Heart right ventricle (tissue), 16 donors: ENCODE measurements at regions not wholly inside any gene's neighbourhood (a gene's known extent, or its start where the extent isn't known, plus 50 kb on each side); places are given as distances from the start of the nearest gene placed in this dataset.

Experiments
- ATAC-seq, 8 donors: fragments of 200-7000 bp; cut with Tn5 transposase; one replicate each; pipeline ENCODE4 v1.9.1; 2020; ENCODE audit warnings: mild to moderate bottlenecking in 8 of 8, moderate library complexity in 8 of 8, moderate number of reproducible peaks in 1 of 8
- DNase-seq, 2 donors: peaks; one replicate each; pipeline ENCODE4 v3.0.0-alpha.2; 2020
- H3K27ac ChIP-seq, 10 donors: fragments of 200-600 bp; sonication (generic) in 2 of 10; one replicate each; pipeline versions ENCODE4 v1.5.0 to v1.8.0; 2020 to 2022; ENCODE audit warnings: mild to moderate bottlenecking in 3 of 10
- H3K27me3 ChIP-seq, 7 donors: fragments of 200-600 bp; one replicate each; pipeline ENCODE4 v1.8.0; 2021 to 2022; ENCODE audit warnings: mild to moderate bottlenecking in 2 of 7
- H3K36me3 ChIP-seq, 9 donors: fragments of 200-600 bp; sonication (generic) in 1 of 9; one replicate each; pipeline versions ENCODE4 v1.5.0 to v1.8.0; 2020 to 2022; ENCODE audit warnings: mild to moderate bottlenecking in 2 of 9
- H3K4me1 ChIP-seq, 9 donors: fragments of 200-600 bp; sonication (generic) in 1 of 9; one replicate each; pipeline versions ENCODE4 v1.5.0 to v1.8.0; 2020 to 2022; ENCODE audit warnings: mild to moderate bottlenecking in 4 of 9
- H3K4me3 ChIP-seq, 10 donors: fragments of 200-600 bp; sonication (generic) in 2 of 10; one replicate each; pipeline versions ENCODE4 v1.5.0 to v1.8.0; 2020 to 2022; ENCODE audit warnings: mild to moderate bottlenecking in 7 of 10, moderate library complexity in 2 of 10
- H3K9me3 ChIP-seq, 11 donors: fragments of 200-600 bp in 10 of 11; sonication (generic) in 2 of 11; one replicate each; pipeline versions ENCODE4 v1.5.0 to v1.8.0; 2013 to 2022; ENCODE audit warnings: mild to moderate bottlenecking in 2 of 11, control low read depth in 1 of 11, moderate library complexity in 1 of 11
- WGBS, 2 donors: extraction: QIAGEN DNeasy Blood & Tissue Kit; methylation state at CpG; one replicate each; pipeline ENCODE4 v1.1.7; 2013; ENCODE audit warnings: inconsistent platforms in 1 of 2; 5-methylcytosine and 5-hydroxymethylcytosine counted together
- intact Hi-C, 10 donors: fragments of 100-400 bp; cut with DNase I; formaldehyde crosslinking; loops; one replicate each; pipeline versions ENCODE4 v1.11.1 to v1.14.2; 2022
- TF ChIP-seq, protein P1 (sequence below), 9 donors: fragments of 200-600 bp; sonication (generic) in 2 of 9; IDR thresholded peaks; one replicate each; pipeline versions ENCODE4 v1.5.0 to v1.8.0; 2021 to 2022; ENCODE audit warnings: antibody characterized with exemption in 9 of 9, mild to moderate bottlenecking in 5 of 9, moderate library complexity in 1 of 9
- donor health status: Arrhythmogenic right ventricular cardiomyopathy.
- donor health status: ischemic (EF 13 %, LVEDD 7.1; RV severe dilation, severe dysfunction).
- donor health status: healthy with polysubstance abuse.
- donor health status: DM: no; HTN: yes; CAD: no.
- donor health status: DM: no; HTN: no; CAD: no.
- donor health status: ischemic (EF 25% LVEDD 6.9; RV normal size, moderate dysfunction).
- donor health status: ischemic (EF 25% LVEDD 5.7; RV mildly dilated, moderate dysfunction).
- donor health status: healthy.
- donor health status: DM: yes; HTN: yes; CAD: no.
- donor health status: Ischemic cardiomyopathy.
- donor health status: ischemic (EF 35%, LVEDD 5.7; RV mildly dilated, moderate dysfunction).
- donor health status: nonischemic (EF 11% LVEDD 7.7; RV severe dilation, severe dysfunction).
- donor health status: DM: yes; HTN: yes; CAD: no.
- donor health status: PGD.
- donor health status: ischemic (EF 29% LVEDD 5.4; RV normal size, mild dysfunction).
- donor health status: nonischemic (EF 23%, LVEDD 6.1; RV moderate dilation, normal function).

DNA sequence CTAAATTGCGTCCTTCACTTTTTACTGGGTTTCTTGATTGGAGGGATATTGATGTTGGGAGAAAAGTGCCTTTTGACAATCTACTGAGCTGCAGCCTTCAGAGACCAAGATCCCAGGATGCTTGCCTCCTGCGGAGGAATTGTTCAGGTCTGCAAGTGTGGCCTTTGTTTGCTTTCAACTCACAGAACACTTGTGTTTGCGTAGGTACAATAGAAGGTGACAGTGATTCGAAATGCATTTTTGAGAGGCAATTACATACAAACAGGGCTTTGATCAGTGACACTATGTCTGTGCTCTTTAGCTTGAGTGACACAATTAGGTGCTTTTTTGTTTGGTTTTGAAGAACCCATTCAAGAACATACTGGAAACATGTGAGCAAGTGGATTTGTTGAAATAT lies 600.6 kb downstream of the QKI start:
- H3K9me3 ChIP-seq, result no peaks in the 10 kb centered on the region
- 95 to 97% methylated on average over 4 of the region's 4 CpGs for WGBS, 2 donors
- H3K27ac ChIP-seq, result no peak overlapping the region
- TF ChIP-seq, protein P1, sequence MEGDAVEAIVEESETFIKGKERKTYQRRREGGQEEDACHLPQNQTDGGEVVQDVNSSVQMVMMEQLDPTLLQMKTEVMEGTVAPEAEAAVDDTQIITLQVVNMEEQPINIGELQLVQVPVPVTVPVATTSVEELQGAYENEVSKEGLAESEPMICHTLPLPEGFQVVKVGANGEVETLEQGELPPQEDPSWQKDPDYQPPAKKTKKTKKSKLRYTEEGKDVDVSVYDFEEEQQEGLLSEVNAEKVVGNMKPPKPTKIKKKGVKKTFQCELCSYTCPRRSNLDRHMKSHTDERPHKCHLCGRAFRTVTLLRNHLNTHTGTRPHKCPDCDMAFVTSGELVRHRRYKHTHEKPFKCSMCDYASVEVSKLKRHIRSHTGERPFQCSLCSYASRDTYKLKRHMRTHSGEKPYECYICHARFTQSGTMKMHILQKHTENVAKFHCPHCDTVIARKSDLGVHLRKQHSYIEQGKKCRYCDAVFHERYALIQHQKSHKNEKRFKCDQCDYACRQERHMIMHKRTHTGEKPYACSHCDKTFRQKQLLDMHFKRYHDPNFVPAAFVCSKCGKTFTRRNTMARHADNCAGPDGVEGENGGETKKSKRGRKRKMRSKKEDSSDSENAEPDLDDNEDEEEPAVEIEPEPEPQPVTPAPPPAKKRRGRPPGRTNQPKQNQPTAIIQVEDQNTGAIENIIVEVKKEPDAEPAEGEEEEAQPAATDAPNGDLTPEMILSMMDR (IDR thresholded peaks at IDR 0.05), result no peak
- H3K4me3 ChIP-seq, result no peak overlapping the region
- no peaks in the 10 kb centered on the region for H3K36me3 ChIP-seq
- no peaks in the 10 kb centered on the region for H3K27me3 ChIP-seq
- ATAC-seq (no peak), DNase-seq (no peak)
- peaks cover 0 to 19% (median 12%) of the 10 kb centered on the region in 9 donors for H3K4me1 ChIP-seq
- intact Hi-C loops, result no loop called here

DNA sequence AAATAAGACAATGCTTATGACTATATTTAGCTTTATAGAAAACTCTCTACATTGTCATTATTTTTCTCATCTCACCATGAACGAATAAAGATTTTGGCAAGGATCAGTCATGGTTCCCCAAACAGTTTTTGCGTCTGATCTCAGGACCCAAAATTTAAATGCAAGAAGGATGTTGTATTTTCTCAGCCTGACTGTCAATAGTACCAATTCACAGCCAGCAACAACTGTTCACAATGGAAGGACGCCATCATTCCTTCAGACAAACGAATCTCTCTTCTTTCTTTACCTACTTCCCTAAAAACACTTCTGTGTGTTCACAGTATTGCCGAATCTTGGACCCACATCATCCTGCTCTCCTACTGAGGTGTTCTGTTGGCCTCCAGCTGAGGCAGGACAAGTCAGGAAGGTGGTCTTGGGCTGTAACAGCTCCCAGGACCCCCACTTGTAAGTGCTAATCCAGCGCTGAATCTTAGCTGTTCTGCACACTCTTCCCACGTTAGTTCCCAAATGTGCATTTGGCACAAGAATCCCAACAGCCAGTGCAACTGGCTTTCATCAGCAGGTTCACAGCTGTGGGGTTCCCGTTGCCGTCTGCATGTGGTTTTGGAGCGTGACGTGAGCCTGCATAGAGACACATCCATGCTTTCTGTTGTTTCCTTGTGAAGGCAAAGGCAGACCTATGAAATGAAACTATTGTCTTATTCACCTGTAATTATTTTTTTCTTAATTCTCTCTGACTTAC lies 600.0 kb downstream of the QKI start:
- 81 to 85% methylated on average over 11 of the region's 11 CpGs for WGBS, 2 donors
- Histone ChIP-seq H3K36me3 (no peaks in the 10 kb centered on the region), H3K4me3 (no peak overlapping the region), H3K4me1 (peaks cover 0 to 19% (median 12%) of the 10 kb centered on the region in 9 donors), H3K9me3 (no peaks in the 10 kb centered on the region), H3K27me3 (no peaks in the 10 kb centered on the region), H3K27ac (no peak overlapping the region)
- TF ChIP-seq, protein P1 (IDR thresholded peaks at IDR 0.05), result no peak
- intact Hi-C loops, result no loop called here
- peak in 1 of 2 donors; percentile 41 for DNase-seq
- ATAC-seq, result peak in 7 of 8 donors; percentile 25 to 71 (median 48)

DNA sequence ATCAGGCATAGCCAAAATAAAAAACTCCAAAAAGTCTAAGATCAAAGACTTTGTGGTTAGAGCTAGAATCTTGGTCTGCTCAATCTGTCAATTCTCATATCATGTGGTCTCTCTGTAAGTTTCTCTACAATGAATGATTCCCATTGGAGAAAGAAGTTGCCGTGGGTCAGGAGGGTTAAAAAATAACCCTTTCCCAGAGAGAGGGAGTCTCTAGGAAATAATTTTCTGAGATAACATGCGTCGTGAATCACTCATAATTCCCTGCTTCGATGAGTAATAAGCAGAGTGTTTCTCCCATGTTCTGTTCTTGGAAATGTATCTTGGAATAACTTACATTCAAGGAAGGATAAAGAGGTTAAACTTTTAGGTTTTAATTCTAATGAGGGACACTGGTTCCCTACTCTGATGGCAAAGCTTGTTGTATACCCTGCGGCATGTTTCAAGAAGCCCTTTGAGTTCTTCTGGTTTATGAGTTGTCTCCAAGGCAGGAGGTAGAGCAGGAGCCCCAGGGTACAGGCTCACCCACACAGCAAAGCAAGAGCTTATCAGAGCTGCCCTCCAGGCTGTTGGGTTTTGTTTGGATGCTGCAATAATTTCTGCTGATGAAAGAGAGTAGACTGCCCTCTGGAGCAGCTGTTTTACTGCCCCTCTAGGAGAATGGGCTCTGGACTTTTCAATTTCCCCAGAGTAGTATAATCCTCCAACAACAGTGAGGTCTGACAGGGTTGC lies 599.1 kb downstream of the QKI start:
- intact Hi-C loops, result no loop called here
- Histone ChIP-seq H3K27ac (no peak overlapping the region), H3K4me3 (no peak overlapping the region), H3K4me1 (peaks cover 0 to 19% (median 12%) of the 10 kb centered on the region in 9 donors), H3K36me3 (no peaks in the 10 kb centered on the region), H3K9me3 (no peaks in the 10 kb centered on the region), H3K27me3 (no peaks in the 10 kb centered on the region)
- TF ChIP-seq, protein P1 (IDR thresholded peaks at IDR 0.05), result no peak
- peak in 1 of 8 donors; percentile 16 for ATAC-seq
- DNase-seq, result no peak
- WGBS, 2 donors, result 72 to 75% methylated on average over 5 of the region's 5 CpGs

DNA sequence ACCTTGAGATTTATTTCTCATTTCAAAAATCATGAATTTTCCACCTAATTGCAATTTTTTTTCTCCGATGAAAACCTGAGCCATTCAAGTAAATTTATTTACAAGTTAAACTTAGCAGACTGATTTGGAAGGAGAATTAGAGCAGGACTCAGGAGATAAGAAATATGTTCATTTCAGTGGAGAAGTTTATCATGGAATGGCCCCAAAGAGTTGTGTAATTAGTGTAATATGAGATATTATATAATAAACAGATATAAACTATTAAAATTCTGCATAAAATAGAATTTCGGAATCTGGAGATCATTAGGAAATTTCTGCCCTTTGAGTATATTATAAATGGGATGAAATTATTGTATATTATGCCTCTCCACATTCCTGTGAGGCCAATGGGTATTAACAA lies 596.8 kb downstream of the QKI start:
- peaks cover 0 to 19% (median 12%) of the 10 kb centered on the region in 9 donors for H3K4me1 ChIP-seq
- ATAC-seq (no peak), DNase-seq (no peak)
- intact Hi-C loops, result no loop called here
- no peaks in the 10 kb centered on the region for H3K27me3 ChIP-seq
- 84 to 86% methylated on average over 2 of the region's 2 CpGs for WGBS, 2 donors
- TF ChIP-seq, protein P1 (IDR thresholded peaks at IDR 0.05), result no peak
- no peak overlapping the region for H3K4me3 ChIP-seq
- no peaks in the 10 kb centered on the region for H3K36me3 ChIP-seq
- peak overlapping the region in 2 of 10 donors; percentile 23 to 36 for H3K27ac ChIP-seq
- H3K9me3 ChIP-seq, result no peaks in the 10 kb centered on the region
